Inferior parietal cortex (tissue), 1 donor: ENCODE measurements at regions not wholly inside any gene's neighbourhood (a gene's known extent, or its start where the extent isn't known, plus 50 kb on each side); places are given as distances from the start of the nearest gene placed in this dataset.

Experiments used
- DNase-seq: peaks from one replicate; pipeline ENCODE4 v3.0.0-alpha.2; 2016; ENCODE audit errors: extremely low spot score

- DNase-seq = no peak
Observed at GRCh38 chr2:237244178-237244577, 158.5 kb downstream of the COPS8 start.

DNA sequence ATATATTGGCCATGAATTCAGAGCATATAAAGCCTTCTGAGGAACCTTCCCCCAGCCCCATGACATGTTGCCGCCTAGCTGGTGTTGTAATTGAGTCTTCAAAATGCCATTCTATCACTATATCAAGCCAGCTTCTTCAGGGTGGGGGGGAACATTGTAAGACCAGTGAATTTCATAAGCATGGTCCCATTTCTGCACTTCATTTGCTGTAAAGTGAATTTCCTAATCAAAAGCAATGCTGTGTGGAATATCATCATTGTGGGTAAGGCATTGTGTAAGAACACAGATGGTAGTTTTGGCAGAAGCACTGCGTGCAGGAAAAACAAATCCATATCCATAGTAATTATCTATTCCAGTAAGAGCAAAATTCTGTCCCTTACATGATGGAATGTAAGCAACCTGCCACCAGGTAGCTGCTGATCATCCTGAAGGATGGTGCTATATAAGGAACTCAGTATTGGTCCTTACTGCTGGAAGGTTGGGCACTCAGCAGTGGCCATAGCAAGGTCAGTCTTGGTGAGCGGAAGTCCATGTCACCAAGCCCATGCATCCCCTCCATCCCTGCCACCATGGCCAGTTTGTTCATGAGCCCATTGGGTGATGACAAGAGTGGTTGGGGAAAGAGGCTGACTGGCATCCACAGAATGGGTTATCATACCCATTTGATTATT is 159.4 kb downstream of the COPS8 start:
- peak; percentile 14 for DNase-seq

DNA sequence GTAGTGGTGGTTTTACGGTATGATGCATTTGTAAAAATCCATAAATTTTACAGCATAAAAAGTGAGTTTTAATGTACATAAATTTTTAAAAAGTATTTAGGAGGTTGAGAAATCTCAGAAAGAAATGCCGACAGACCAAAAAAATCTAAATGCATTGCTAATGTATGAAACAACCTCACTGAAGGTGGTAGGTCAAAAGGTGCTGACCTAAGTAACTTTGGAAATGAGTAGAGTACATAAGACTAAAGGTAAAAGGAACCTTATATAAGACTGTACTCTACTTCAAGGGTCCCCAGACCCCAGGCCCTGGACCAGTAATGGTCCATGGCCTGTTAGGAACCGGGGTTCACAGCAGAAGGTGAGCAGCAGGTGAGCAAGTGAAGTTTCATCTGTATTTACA is 163.4 kb downstream of the COL6A3 start:
- DNase-seq = no peak

DNA sequence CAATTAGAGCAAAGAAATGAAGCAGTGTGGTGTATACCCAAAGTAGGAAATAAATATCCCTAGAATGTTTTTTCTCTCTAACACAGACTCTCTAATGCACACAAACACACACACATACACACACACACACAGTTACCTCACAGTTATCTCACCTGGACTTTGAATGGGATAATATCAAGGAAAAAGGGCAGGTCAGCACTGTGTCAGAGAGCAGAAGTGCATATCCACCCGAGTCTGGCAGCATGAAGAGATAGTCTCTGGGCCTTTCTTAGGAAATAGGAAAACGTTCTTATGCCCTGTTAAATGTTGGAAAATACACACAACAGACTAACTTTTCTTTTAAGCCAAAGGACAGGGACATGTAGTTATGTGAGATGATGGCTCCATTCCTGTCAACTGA is 162.0 kb downstream of the COL6A3 start:
- DNase-seq = no peak

GRCh38 chr2:237253046-237253702 is 160.8 kb downstream of the COL6A3 start:
- no peak for DNase-seq

GRCh38 chr2:237254369-237254861 is 159.5 kb downstream of the COL6A3 start:
- no peak for DNase-seq

- no peak for DNase-seq
Observed at GRCh38 chr2:237254911-237255578, 158.9 kb downstream of the COL6A3 start.

DNA sequence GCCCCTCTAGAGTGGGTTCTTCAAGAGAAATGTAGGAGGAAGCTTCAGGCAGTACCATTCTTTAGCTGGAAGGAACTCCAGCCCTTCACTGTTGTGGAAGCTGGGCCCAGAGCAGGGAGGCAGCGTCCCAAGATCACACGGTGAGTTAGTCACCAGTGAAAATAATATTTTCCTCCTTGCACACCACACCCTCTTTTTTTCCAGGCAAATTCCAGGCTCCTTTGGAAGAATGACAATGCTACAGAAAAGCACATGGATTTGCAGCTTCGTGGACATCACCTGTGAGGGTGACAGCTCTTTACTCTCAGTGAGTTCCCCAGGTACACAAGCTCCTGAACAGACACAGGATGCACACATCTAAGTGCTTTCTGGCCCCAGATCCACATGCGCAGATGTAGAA is 157.1 kb downstream of the COL6A3 start:
- no peak for DNase-seq

- no peak for DNase-seq
Observed at GRCh38 chr2:237257471-237257951, 156.5 kb downstream of the COL6A3 start.

- no peak for DNase-seq
Observed at GRCh38 chr2:237258116-237258515, 155.8 kb downstream of the COL6A3 start.

DNA sequence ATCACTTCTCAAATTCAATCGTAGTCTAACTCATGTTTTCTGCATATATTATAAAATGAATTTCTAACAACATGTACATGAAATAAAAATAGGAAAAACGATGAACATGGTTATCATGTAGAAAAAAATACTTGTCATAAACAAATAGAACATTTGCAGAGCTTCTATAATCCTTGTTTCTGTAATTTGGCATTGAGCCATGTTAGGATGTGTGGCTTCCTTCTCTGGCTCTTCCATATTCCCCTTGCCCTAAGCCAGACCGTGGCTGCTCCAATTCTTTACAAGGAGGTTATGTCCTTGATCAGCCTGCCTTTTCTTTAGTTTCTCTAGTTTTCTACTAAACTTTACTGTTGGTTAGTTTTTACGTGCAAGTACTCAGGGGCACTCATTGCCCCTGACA is 155.3 kb downstream of the COL6A3 start:
- no peak for DNase-seq

GRCh38 chr2:237259201-237259600 is 154.8 kb downstream of the COL6A3 start:
- no peak for DNase-seq

DNA sequence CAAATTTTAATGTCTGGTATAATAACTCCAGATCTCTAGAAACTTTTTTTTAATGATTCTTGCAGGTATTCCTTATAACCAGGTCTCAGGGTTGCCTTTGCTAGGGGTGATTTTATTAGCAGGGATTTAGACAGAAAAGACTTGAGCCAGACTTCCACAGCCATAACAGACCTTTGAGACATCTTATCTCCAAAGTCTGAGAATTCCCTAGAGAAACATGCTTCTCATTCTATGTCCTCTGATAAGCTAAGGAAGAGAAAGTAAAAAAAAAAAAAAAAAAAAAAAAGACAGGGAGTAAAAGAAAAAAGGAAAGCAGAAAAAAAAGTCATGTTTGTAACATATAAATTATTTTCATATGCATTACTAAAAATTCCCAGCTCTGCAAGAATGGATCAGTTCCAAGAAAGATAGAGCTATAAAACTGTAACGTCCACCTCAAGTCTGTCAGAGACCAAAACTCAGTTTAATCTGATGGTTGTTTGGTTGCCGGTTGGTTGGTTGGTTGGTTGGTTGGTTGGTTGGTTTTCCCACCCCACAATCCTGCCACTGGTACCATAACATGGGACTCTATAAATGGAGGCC is 153.8 kb downstream of the COL6A3 start:
- DNase-seq = no peak

DNA sequence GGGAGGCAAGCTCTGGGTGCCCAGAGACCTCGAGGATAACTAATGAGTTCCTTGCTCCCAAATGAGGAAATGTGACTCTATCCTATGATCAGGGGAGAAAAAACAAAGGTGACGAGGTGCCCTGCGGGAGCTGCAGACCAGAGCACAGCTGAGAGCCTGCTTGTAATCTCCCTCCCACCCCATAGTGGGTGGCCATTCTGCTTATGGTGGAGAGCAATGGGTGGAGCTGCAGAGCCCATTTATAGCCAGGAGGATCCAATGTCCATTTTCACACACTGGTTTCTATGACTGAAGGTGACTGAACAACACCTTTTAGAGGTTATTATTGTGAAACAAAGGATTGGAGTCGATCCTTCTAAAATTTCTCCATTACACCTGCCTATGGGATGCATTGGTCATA is 153.3 kb downstream of the COL6A3 start:
- DNase-seq = no peak

GRCh38 chr2:237261327-237261726 is 152.6 kb downstream of the COL6A3 start:
- DNase-seq = no peak

- DNase-seq = no peak
Observed at GRCh38 chr2:237262838-237263771, 150.9 kb downstream of the COL6A3 start.

DNA sequence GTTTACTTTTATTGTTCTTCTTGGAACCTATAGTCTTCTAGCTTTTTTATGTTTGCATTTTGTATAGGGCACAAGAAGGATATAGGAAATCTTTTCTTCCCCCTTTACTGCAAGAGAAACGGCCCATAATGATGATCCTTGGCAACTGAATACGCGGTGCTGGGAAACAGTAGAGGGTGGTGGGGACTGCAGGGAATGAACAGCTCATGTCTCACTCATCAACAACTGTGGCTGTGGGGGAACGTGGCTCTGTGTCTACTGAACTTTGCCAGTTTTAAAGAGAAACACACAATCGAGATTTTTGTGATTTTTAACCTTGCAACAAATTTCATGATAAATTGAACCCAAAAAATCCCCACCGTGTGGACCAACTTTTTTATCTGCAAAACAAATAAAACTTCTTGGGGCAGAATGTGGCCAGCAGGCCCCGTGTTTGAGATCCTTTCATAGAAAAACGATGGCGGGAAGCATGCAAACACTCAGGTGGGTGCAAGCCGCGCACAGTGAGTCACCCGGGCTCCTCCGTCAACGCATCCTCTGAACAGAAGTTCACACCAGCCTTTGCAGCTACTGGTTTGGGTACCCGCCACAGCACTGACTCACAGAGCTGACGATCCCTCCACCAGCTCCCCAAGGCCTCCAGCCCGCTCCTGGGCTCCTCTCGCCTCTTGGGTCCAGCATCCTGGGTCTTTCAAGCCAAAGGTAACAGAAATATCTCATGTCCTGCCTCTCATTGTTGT is 149.3 kb downstream of the COL6A3 start:
- no peak for DNase-seq

DNA sequence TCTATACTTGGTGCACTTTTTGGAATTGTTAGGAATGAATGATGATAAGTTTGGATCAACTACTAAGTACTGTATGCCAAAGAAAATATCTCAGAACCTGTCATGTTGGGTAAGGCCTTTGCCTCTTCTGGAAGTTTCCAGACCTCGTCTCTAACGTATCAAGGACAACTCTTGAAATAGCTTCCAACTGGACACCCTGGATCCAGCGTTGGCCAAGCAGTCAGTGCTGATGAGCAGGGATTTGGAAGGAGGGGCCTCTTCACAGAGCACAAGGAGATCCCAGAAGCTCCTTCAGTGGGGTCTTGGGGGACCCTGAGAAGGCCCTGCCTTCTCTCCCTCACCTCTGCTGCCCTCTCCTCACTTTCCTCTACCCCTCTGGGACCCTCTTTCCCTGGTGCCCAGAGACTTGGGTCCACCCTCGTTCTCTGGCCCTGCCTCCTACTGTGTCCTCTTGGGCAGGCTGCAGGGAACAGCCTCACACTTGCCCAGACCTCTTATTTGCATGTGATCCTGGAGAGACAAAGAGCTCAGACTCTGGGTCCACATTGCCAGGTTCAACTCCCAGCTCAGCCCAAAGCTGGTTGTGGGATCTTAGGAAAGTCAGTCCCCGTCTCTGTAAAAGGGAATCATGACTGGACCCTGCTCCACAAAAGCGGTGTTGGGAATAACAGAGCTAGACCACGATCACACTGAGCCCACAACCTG is 145.8 kb downstream of the COL6A3 start:
- no peak for DNase-seq

GRCh38 chr2:237269138-237269875 is 144.7 kb downstream of the COL6A3 start:
- DNase-seq = no peak
